Panc1 (cell line): ENCODE measurements at regions not wholly inside any gene's neighbourhood (a gene's known extent, or its start where the extent isn't known, plus 50 kb on each side); places are given as distances from the start of the nearest gene placed in this dataset.

Source experiments
- POLR2AphosphoS5 ChIP-seq: IDR thresholded peaks from 2 replicates; pipeline ENCODE4 v1.6.1; 2012; ENCODE audit warnings: mild to moderate bottlenecking, low read depth, low read length, moderate library complexity
- SIN3A ChIP-seq: IDR thresholded peaks from 2 replicates; pipeline ENCODE4 v1.6.1; 2012; ENCODE audit warnings: low read depth, mild to moderate bottlenecking, low read length, moderate library complexity, borderline replicate concordance; ENCODE audit not compliant: insufficient read depth
- TCF7L2 ChIP-seq: IDR thresholded peaks from 2 replicates; pipeline ENCODE4 v1.6.1; 2011; ENCODE audit warnings: mild to moderate bottlenecking, low read depth, low read length, inconsistent platforms
- TF ChIP-seq, protein P1 (sequence below): fragments of 450-650 bp; IDR thresholded peaks from 2 replicates; pipeline ENCODE4 v1.5.1; 2017; ENCODE audit warnings: mild to moderate bottlenecking
- TF ChIP-seq, protein P2 (sequence below), 2 experiments: IDR thresholded peaks; 2 replicates each; pipeline ENCODE4 v1.6.1; 2011 to 2012; ENCODE audit warnings: low read depth in 2 of 2, control low read depth in 1 of 2, low read length in 1 of 2, mild to moderate bottlenecking in 1 of 2, moderate library complexity in 1 of 2; ENCODE audit not compliant: insufficient read depth in 1 of 2

DNA sequence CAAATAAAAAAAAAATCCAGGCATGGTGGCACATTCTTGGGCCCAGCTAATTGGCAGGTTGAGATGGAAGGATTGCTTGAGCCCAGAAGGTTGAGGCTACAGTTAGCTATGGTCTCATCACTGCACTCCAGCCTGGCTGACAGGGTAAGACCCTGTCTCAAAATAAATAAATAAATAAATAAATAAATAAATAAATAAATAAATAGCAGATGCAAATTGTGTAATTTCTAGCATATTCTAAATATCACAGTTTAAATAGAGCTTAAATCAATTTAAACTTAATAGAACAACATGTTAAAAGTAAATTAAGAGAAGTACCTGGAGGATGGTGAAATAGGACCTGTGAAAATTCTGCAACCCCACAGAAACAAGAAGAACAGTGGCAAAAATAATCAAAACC lies 290.5 kb downstream of the TFEC start:
- TF ChIP-seq, protein P1, sequence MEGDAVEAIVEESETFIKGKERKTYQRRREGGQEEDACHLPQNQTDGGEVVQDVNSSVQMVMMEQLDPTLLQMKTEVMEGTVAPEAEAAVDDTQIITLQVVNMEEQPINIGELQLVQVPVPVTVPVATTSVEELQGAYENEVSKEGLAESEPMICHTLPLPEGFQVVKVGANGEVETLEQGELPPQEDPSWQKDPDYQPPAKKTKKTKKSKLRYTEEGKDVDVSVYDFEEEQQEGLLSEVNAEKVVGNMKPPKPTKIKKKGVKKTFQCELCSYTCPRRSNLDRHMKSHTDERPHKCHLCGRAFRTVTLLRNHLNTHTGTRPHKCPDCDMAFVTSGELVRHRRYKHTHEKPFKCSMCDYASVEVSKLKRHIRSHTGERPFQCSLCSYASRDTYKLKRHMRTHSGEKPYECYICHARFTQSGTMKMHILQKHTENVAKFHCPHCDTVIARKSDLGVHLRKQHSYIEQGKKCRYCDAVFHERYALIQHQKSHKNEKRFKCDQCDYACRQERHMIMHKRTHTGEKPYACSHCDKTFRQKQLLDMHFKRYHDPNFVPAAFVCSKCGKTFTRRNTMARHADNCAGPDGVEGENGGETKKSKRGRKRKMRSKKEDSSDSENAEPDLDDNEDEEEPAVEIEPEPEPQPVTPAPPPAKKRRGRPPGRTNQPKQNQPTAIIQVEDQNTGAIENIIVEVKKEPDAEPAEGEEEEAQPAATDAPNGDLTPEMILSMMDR = no peak
- TF ChIP-seq, protein P2, sequence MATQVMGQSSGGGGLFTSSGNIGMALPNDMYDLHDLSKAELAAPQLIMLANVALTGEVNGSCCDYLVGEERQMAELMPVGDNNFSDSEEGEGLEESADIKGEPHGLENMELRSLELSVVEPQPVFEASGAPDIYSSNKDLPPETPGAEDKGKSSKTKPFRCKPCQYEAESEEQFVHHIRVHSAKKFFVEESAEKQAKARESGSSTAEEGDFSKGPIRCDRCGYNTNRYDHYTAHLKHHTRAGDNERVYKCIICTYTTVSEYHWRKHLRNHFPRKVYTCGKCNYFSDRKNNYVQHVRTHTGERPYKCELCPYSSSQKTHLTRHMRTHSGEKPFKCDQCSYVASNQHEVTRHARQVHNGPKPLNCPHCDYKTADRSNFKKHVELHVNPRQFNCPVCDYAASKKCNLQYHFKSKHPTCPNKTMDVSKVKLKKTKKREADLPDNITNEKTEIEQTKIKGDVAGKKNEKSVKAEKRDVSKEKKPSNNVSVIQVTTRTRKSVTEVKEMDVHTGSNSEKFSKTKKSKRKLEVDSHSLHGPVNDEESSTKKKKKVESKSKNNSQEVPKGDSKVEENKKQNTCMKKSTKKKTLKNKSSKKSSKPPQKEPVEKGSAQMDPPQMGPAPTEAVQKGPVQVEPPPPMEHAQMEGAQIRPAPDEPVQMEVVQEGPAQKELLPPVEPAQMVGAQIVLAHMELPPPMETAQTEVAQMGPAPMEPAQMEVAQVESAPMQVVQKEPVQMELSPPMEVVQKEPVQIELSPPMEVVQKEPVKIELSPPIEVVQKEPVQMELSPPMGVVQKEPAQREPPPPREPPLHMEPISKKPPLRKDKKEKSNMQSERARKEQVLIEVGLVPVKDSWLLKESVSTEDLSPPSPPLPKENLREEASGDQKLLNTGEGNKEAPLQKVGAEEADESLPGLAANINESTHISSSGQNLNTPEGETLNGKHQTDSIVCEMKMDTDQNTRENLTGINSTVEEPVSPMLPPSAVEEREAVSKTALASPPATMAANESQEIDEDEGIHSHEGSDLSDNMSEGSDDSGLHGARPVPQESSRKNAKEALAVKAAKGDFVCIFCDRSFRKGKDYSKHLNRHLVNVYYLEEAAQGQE (IDR thresholded peaks at IDR 0.05; ENCODE audit: insufficient read depth in 1 of 2, low read depth in 2 of 2, low read length in 1 of 2) = no peak
- no peak for TF ChIP-seq POLR2AphosphoS5
- TF ChIP-seq TCF7L2 = no peak
- no peak for TF ChIP-seq SIN3A
